WTC11 (cell line): ENCODE measurements at regions not wholly inside any gene's neighbourhood (a gene's known extent, or its start where the extent isn't known, plus 50 kb on each side); places are given as distances from the start of the nearest gene placed in this dataset.

Experiments used
- CTCF ChIP-seq: fragments of 200-600 bp; IDR thresholded peaks from 2 replicates; pipeline ENCODE4 v1.8.0; 2022; ENCODE audit warnings: antibody characterized with exemption
- MAX ChIP-seq: sonication (generic); formaldehyde crosslinking; IDR thresholded peaks from 2 replicates; pipeline ENCODE4 v1.8.0; 2022; ENCODE audit warnings: mild to moderate bottlenecking, missing genetic modification reagents
- MXD4 ChIP-seq: fragments of 250-450 bp; sonication (Bioruptor Pico); IDR thresholded peaks from 2 replicates; pipeline ENCODE4 v1.8.0; 2021; ENCODE audit warnings: mild to moderate bottlenecking, moderate library complexity, borderline replicate concordance
- MYBL2 ChIP-seq: sonication (generic); formaldehyde crosslinking; IDR thresholded peaks from 2 replicates; pipeline ENCODE4 v1.8.1; 2023; ENCODE audit warnings: mild to moderate bottlenecking, moderate library complexity, missing genetic modification reagents
- USF2 ChIP-seq: sonication (generic); formaldehyde crosslinking; IDR thresholded peaks from 2 replicates; pipeline ENCODE4 v1.8.1; 2023; ENCODE audit warnings: mild to moderate bottlenecking, missing genetic modification reagents, moderate library complexity
- ZBTB21 ChIP-seq: sonication (generic); formaldehyde crosslinking; IDR thresholded peaks from 2 replicates; pipeline ENCODE4 v1.8.1; 2023; ENCODE audit warnings: mild to moderate bottlenecking, missing genetic modification reagents, borderline replicate concordance

- TF ChIP-seq MAX = no peak
- TF ChIP-seq ZBTB21 (CRISPR knock-in tag) = no peak
- no peak for TF ChIP-seq CTCF
- no peak for TF ChIP-seq USF2 (CRISPR knock-in tag)
- TF ChIP-seq MYBL2 (CRISPR knock-in tag) = no peak
- no peak for TF ChIP-seq MXD4 (CRISPR knock-in tag)
Observed at GRCh38 chr10:125523347-125523746, 159.6 kb downstream of the TEX36 start.
